Motor neuron (in vitro differentiated cells): ENCODE measurements at regions not wholly inside any gene's neighbourhood (a gene's known extent, or its start where the extent isn't known, plus 50 kb on each side); places are given as distances from the start of the nearest gene placed in this dataset.
"Not testable (repeated sequence)": the region's sequence is repeated elsewhere in the genome, so short reads cannot be mapped to it uniquely, and the experiment has no call there.

Source experiments
- ATAC-seq, 8 experiments: fragments of 200-7000 bp; cut with Tn5 transposase; replicated peaks in 6 of 8; 2 replicates each; pipeline ENCODE4 v1.8.0; 2021; ENCODE audit warnings: mild to moderate bottlenecking in 8 of 8, moderate library complexity in 8 of 8
- H3K27ac ChIP-seq, 2 donors: fragments of 250-450 bp; sonication (Bioruptor Pico); 2 replicates each; pipeline ENCODE4 v1.9.0; 2021; ENCODE audit warnings: antibody characterized with exemption in 2 of 2, mild to moderate bottlenecking in 2 of 2, moderate library complexity in 1 of 2
- H3K4me1 ChIP-seq, 2 donors: fragments of 250-450 bp; sonication (Bioruptor Pico); replicated peaks in 1 of 2; 2 replicates each; pipeline ENCODE4 v1.6.1; 2021; ENCODE audit warnings: antibody characterized with exemption in 2 of 2, mild to moderate bottlenecking in 2 of 2, moderate library complexity in 1 of 2
- H3K4me3 ChIP-seq, 5 donors: fragments of 250-450 bp; sonication (Bioruptor Pico); 2 replicates each; pipeline ENCODE4 v1.9.0; 2021; ENCODE audit warnings: antibody characterized with exemption in 5 of 5, mild to moderate bottlenecking in 5 of 5, moderate library complexity in 4 of 5
- WGBS, 10 experiments: fragments of 450-650 bp; shearing (Covaris generic); methylation state at CpG; one replicate each; pipeline ENCODE4 v1.0.0; 2022; 5-methylcytosine and 5-hydroxymethylcytosine counted together
- in situ Hi-C, 9 experiments: fragments of 400-800 bp; cut with MboI; loops; one replicate each; pipeline ENCODE4 v1.15.0; 2021; ENCODE audit warnings: low sequenced_read_pairs in 9 of 9, low pct_unique_long_range_greater_than_20kb in 2 of 9; ENCODE audit not compliant: unreplicated experiment in 9 of 9

- in situ Hi-C loops, result loop anchor here in 2 of 9 experiments (25.0 kb wide), 4 partner anchors 97 to 747 kb away; no protein-coding TSS in a partner anchor
- no peak overlapping the region for H3K27ac ChIP-seq
- H3K4me1 ChIP-seq, result no peaks in the 10 kb centered on the region
- H3K4me3 ChIP-seq, result no peak overlapping the region
- no peak for ATAC-seq
Observed at GRCh38 chr7:113283861-113284260, 165.5 kb upstream of the SMIM30 start.

GRCh38 chr7:113282875-113283274 lies 164.5 kb upstream of the SMIM30 start:
- H3K4me1 ChIP-seq, result no peaks in the 10 kb centered on the region
- H3K4me3 ChIP-seq, result no peak overlapping the region
- in situ Hi-C loops, result loop anchor here in 2 of 9 experiments (25.0 kb wide), 4 partner anchors 96 to 746 kb away; no protein-coding TSS in a partner anchor
- 63 to 100% (median 85%) methylated on average over 1 of the region's 1 CpG; no CpG with 5 or more reads in 2 of the 10 experiments for WGBS, 10 experiments
- no peak for ATAC-seq
- no peak overlapping the region for H3K27ac ChIP-seq

GRCh38 chr7:113281223-113281622 lies 162.9 kb upstream of the SMIM30 start:
- in situ Hi-C loops, result loop anchor here in 2 of 9 experiments (25.0 kb wide), 4 partner anchors 94 to 744 kb away; no protein-coding TSS in a partner anchor
- ATAC-seq, result no peak
- WGBS, 10 experiments, result 6 to 94% (median 43%) methylated on average over 1 to 2 of the region's 2 CpGs; no CpG with 5 or more reads in 4 of the 10 experiments

GRCh38 chr7:113279256-113279655 lies 160.9 kb upstream of the SMIM30 start:
- no peak overlapping the region for H3K27ac ChIP-seq
- ATAC-seq, result peak in 4 of 8 experiments; percentile 29 to 72 (median 67)
- in situ Hi-C loops, result loop anchor here in 2 of 9 experiments (25.0 kb wide), 4 partner anchors 92 to 742 kb away; no protein-coding TSS in a partner anchor
- no peak overlapping the region for H3K4me3 ChIP-seq
- H3K4me1 ChIP-seq, result no peaks in the 10 kb centered on the region

More at GRCh38 chr7:113281223-113281622, 162.9 kb upstream of the SMIM30 start:
- Histone ChIP-seq H3K4me3 (no peak overlapping the region), H3K27ac (no peak overlapping the region), H3K4me1 (no peaks in the 10 kb centered on the region)

GRCh38 chr7:113270790-113271189 lies 152.4 kb upstream of the SMIM30 start:
- WGBS, 10 experiments, result 0 to 100% (median 64%) methylated on average over 2 of the region's 2 CpGs; no CpG with 5 or more reads in 1 of the 10 experiments
- in situ Hi-C loops, result no loop called here
- H3K4me1 ChIP-seq, result no peaks in the 10 kb centered on the region
- ATAC-seq, result no peak
- no peak overlapping the region for H3K4me3 ChIP-seq
- H3K27ac ChIP-seq, result no peak overlapping the region

GRCh38 chr7:113269592-113269991 lies 151.2 kb upstream of the SMIM30 start:
- ATAC-seq, result not testable (repeated sequence)
- whole genome bisulfite sequencing, 10 experiments, result 28 to 100% (median 80%) methylated on average over 1 to 3 of the region's 3 CpGs; no CpG with 5 or more reads in 3 of the 10 experiments

GRCh38 chr7:113268757-113269156 lies 150.4 kb upstream of the SMIM30 start:
- in situ Hi-C loops, result no loop called here

More at GRCh38 chr7:113269592-113269991, 151.2 kb upstream of the SMIM30 start:
- in situ Hi-C loops, H3K27ac ChIP-seq, H3K4me3 ChIP-seq, H3K4me1 ChIP-seq: not testable (repeated sequence)

GRCh38 chr7:113267885-113268284 lies 149.5 kb upstream of the SMIM30 start:
- in situ Hi-C loops, result no loop called here
- Histone ChIP-seq H3K4me1 (no peaks in the 10 kb centered on the region), H3K27ac (no peak overlapping the region), H3K4me3 (no peak overlapping the region)
- 7 to 100% (median 50%) methylated on average over 2 to 3 of the region's 4 CpGs; no CpG with 5 or more reads in 5 of the 10 experiments for WGBS, 10 experiments
- peak in 1 of 8 experiments; percentile 45 for ATAC-seq

More at GRCh38 chr7:113268757-113269156, 150.4 kb upstream of the SMIM30 start:
- Histone ChIP-seq H3K27ac (no peak overlapping the region), H3K4me3 (no peak overlapping the region), H3K4me1 (no peaks in the 10 kb centered on the region)
- ATAC-seq, result no peak
- WGBS, 10 experiments, result 0 to 100% (median 60%) methylated on average over 1 to 3 of the region's 3 CpGs; no CpG with 5 or more reads in 5 of the 10 experiments

- ATAC-seq, result no peak
- no peaks in the 10 kb centered on the region for H3K4me1 ChIP-seq
- in situ Hi-C loops, result no loop called here
- H3K27ac ChIP-seq, result no peak overlapping the region
- no peak overlapping the region for H3K4me3 ChIP-seq
Observed at GRCh38 chr7:113267271-113267670, 148.9 kb upstream of the SMIM30 start.

GRCh38 chr7:113263749-113264148 lies 145.4 kb upstream of the SMIM30 start:
- Histone ChIP-seq H3K27ac (no peak overlapping the region), H3K4me1 (no peaks in the 10 kb centered on the region), H3K4me3 (no peak overlapping the region)
- no peak for ATAC-seq
- WGBS, 10 experiments, result 7 to 95% (median 80%) methylated on average over 2 to 4 of the region's 4 CpGs; no CpG with 5 or more reads in 1 of the 10 experiments
- in situ Hi-C loops, result no loop called here

- ATAC-seq, H3K4me3 ChIP-seq, H3K4me1 ChIP-seq, in situ Hi-C loops, H3K27ac ChIP-seq: not testable (repeated sequence)
- WGBS, 10 experiments, result 73 to 100% (median 90%) methylated on average over 1 to 6 of the region's 28 CpGs; no CpG with 5 or more reads in 7 of the 10 experiments
Observed at GRCh38 chr7:113263215-113263742, 144.9 kb upstream of the SMIM30 start.

- Histone ChIP-seq H3K4me1 (no peaks in the 10 kb centered on the region), H3K4me3 (no peak overlapping the region), H3K27ac (no peak overlapping the region)
- no peak for ATAC-seq
- 0 to 86% (median 67%) methylated on average over 1 of the region's 1 CpG; no CpG with 5 or more reads in 1 of the 10 experiments for WGBS, 10 experiments
- in situ Hi-C loops, result no loop called here
Observed at GRCh38 chr7:113256883-113257531, 138.7 kb upstream of the SMIM30 start.

GRCh38 chr7:113247198-113247597 lies 128.8 kb upstream of the SMIM30 start:
- no peaks in the 10 kb centered on the region for H3K4me1 ChIP-seq
- 4 to 96% (median 75%) methylated on average over 3 of the region's 3 CpGs for WGBS, 10 experiments
- in situ Hi-C loops, result no loop called here
- no peak for ATAC-seq
- no peak overlapping the region for H3K27ac ChIP-seq
- no peak overlapping the region for H3K4me3 ChIP-seq
